Thyroid gland (tissue), 4 donors: ENCODE measurements at regions not wholly inside any gene's neighbourhood (a gene's known extent, or its start where the extent isn't known, plus 50 kb on each side); places are given as distances from the start of the nearest gene placed in this dataset.

Source experiments
- CTCF ChIP-seq, 6 experiments: fragments of 200-600 bp in 3 of 6; fragments of 450-650 bp in 3 of 6; sonication (generic) in 3 of 6; IDR thresholded peaks; one replicate each; pipeline ENCODE4 v1.5.1; 2016 to 2019; ENCODE audit warnings: antibody characterized with exemption in 6 of 6, mild to moderate bottlenecking in 2 of 6, inconsistent platforms in 1 of 6, moderate library complexity in 1 of 6
- POLR2A ChIP-seq, 2 donors: fragments of 450-650 bp; IDR thresholded peaks; one replicate each; pipeline ENCODE4 v1.6.1; 2017; ENCODE audit warnings: antibody characterized with exemption in 2 of 2, mild to moderate bottlenecking in 2 of 2, moderate library complexity in 1 of 2

DNA sequence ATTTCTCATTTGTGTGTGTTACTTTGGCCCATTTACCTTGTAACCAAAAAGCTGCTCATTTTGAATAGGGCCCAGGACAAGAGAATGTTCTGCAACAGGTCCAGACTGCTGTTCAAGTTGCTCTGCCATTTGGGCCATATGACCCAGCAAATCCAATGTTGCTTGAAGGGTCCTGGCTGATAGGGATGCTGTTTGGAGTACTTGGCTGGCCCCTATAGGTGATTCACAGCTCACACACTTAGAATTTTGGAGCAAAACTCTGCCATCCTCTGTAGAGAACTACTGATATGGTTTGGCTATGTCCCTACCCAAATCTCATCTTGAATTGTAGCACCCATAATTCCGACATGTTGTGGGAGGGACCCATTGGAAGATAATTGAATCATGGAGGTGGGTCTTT is 131.5 kb downstream of the AASDH start:
- TF ChIP-seq CTCF (IDR thresholded peaks at IDR 0.05) (no peak), POLR2A (IDR thresholded peaks at IDR 0.05) (no peak)
